Neural cell (in vitro differentiated cells): ENCODE measurements at regions not wholly inside any gene's neighbourhood (a gene's known extent, or its start where the extent isn't known, plus 50 kb on each side); places are given as distances from the start of the nearest gene placed in this dataset.

Experiments
- H2AFZ ChIP-seq: fragments of 200-600, 300-800 bp; sonication (generic), shearing (Covaris generic); 2 replicates; pipeline ENCODE4 v1.6.0; 2014; ENCODE audit warnings: low read depth, mild to moderate bottlenecking, antibody characterized with exemption, low read length, moderate library complexity
- H3F3A ChIP-seq: fragments of 200-600 bp; shearing (Covaris generic); 2 replicates; pipeline ENCODE4 v1.6.1; 2016; ENCODE audit warnings: mild to moderate bottlenecking, moderate library complexity, mixed read lengths, antibody characterized with exemption, low read length; ENCODE audit not compliant: insufficient read depth, poor library complexity, severe bottlenecking
- H3K27ac ChIP-seq: fragments of 200-600, 300-800 bp; sonication (generic), shearing (Covaris generic); 2 replicates; pipeline ENCODE4 v1.5.1; 2014; ENCODE audit warnings: mild to moderate bottlenecking, low read length, moderate library complexity
- H3K27me3 ChIP-seq: fragments of 300-800, 200-600 bp; sonication (generic), shearing (Covaris generic); 2 replicates; pipeline ENCODE4 v1.6.0; 2014; ENCODE audit warnings: mild to moderate bottlenecking, low read depth, low read length, moderate library complexity; ENCODE audit not compliant: insufficient read depth
- H3K36me3 ChIP-seq: fragments of 300-800, 200-600 bp; sonication (generic), shearing (Covaris generic); 2 replicates; pipeline ENCODE4 v1.5.1; 2014; ENCODE audit warnings: mild to moderate bottlenecking, antibody characterized with exemption, low read length, moderate library complexity; ENCODE audit not compliant: insufficient read depth
- H3K4me2 ChIP-seq: fragments of 300-800, 200-600 bp; sonication (generic), shearing (Covaris generic); 2 replicates; pipeline ENCODE4 v1.6.0; 2014; ENCODE audit warnings: mild to moderate bottlenecking, low read length
- H3K4me3 ChIP-seq: fragments of 300-800, 200-600 bp; sonication (generic), shearing (Covaris generic); 2 replicates; pipeline ENCODE4 v1.5.1; 2014; ENCODE audit warnings: mild to moderate bottlenecking, low read length, moderate library complexity
- H3K79me2 ChIP-seq: fragments of 200-600 bp; shearing (Covaris generic); replicated peaks from 2 replicates; pipeline ENCODE4 v1.6.0; 2014; ENCODE audit warnings: mild to moderate bottlenecking, low read length, moderate library complexity; ENCODE audit not compliant: insufficient read depth
- H3K9ac ChIP-seq: fragments of 300-800, 200-600 bp; sonication (generic), shearing (Covaris generic); 2 replicates; pipeline ENCODE4 v1.6.1; 2016; ENCODE audit warnings: mild to moderate bottlenecking, low read length, mixed read lengths
- H3K9me2 ChIP-seq: fragments of 200-600 bp; shearing (Covaris generic); 2 replicates; pipeline ENCODE4 v1.6.1; 2016; ENCODE audit warnings: mild to moderate bottlenecking, low read length, mixed read lengths; ENCODE audit not compliant: insufficient read depth
- H3K9me3 ChIP-seq: fragments of 200-600, 300-800 bp; sonication (generic), shearing (Covaris generic); 2 replicates; pipeline ENCODE4 v1.6.1; 2016; ENCODE audit warnings: mild to moderate bottlenecking, mixed run types, low read length, moderate library complexity, mixed read lengths
- H4K20me1 ChIP-seq: fragments of 200-600 bp; shearing (Covaris generic); 2 replicates; pipeline ENCODE4 v1.6.1; 2016; ENCODE audit warnings: mild to moderate bottlenecking, mixed run types; ENCODE audit not compliant: insufficient read depth
- EP300 ChIP-seq: fragments of 450-650 bp; conservative IDR thresholded peaks from 2 replicates; pipeline ENCODE4 v1.6.1; 2014; ENCODE audit warnings: antibody characterized with exemption, mild to moderate bottlenecking, moderate library complexity; ENCODE audit not compliant: poor library complexity, severe bottlenecking
- EZH2 ChIP-seq: fragments of 200-600, 300-800 bp; shearing (Covaris generic), sonication (generic); IDR thresholded peaks from 2 replicates; pipeline ENCODE4 v1.6.1; 2014; ENCODE audit warnings: antibody characterized with exemption, low read length, borderline replicate concordance, mild to moderate bottlenecking; ENCODE audit not compliant: insufficient read depth, poor library complexity, severe bottlenecking
- MXI1 ChIP-seq: fragments of 450-650 bp; conservative IDR thresholded peaks from 2 replicates; pipeline ENCODE4 v1.6.1; 2014; ENCODE audit warnings: antibody characterized with exemption, mild to moderate bottlenecking; ENCODE audit not compliant: poor library complexity, severe bottlenecking
- POLR2AphosphoS5 ChIP-seq: IDR thresholded peaks from 2 replicates; pipeline ENCODE4 v1.6.1; 2012
- RAD21 ChIP-seq: fragments of 450-650 bp; conservative IDR thresholded peaks from 2 replicates; pipeline ENCODE4 v1.6.1; 2014; ENCODE audit warnings: antibody characterized with exemption, mild to moderate bottlenecking, moderate library complexity
- SMC3 ChIP-seq: fragments of 450-650 bp; conservative IDR thresholded peaks from 2 replicates; pipeline ENCODE4 v1.6.1; 2014; ENCODE audit warnings: antibody characterized with exemption, mild to moderate bottlenecking, moderate library complexity; ENCODE audit not compliant: poor library complexity
- TAF1 ChIP-seq: IDR thresholded peaks from 2 replicates; pipeline ENCODE4 v1.6.1; 2012; ENCODE audit warnings: low read depth
- TF ChIP-seq, protein P1 (sequence below): fragments of 450-650 bp; IDR thresholded peaks from 2 replicates; pipeline ENCODE4 v1.5.1; 2014; ENCODE audit warnings: antibody characterized with exemption, mild to moderate bottlenecking, moderate library complexity; ENCODE audit not compliant: poor library complexity, severe bottlenecking
- TF ChIP-seq, protein P2 (sequence below): IDR thresholded peaks from 2 replicates; pipeline ENCODE4 v1.6.1; 2012; ENCODE audit warnings: borderline replicate concordance

DNA sequence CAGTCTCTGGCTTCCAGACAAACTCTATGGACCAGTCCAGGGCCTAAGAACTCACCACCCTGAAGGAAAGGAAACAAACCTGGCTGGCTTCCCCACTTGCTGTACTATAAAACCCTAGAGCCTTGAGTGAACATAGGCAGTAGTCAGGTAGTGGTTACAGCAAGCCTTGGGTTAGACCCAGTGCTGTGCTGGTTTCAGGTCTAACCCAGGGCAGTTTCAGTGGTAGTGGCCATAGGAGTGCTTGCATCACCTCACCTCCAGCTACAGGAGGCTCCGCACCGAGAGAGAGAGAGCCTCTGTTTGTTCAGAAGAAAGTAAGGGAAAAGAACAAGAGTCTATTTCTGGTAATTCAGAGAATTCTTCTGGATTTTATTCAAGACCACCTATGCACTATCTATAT lies 714.1 kb upstream of the CDH10 start:
- Histone ChIP-seq H3K9me3 (no peaks in the 10 kb centered on the region), H3K79me2 (no peaks in the 10 kb centered on the region), H3K4me2 (no peak overlapping the region), H3K4me3 (no peak overlapping the region), H3K27ac (no peak overlapping the region), H3F3A (no peaks in the 10 kb centered on the region), H3K9me2 (no peaks in the 10 kb centered on the region), H3K27me3 (no peaks in the 10 kb centered on the region), H2AFZ (no peak overlapping the region), H4K20me1 (no peaks in the 10 kb centered on the region), H3K36me3 (no peaks in the 10 kb centered on the region), H3K9ac (no peak overlapping the region)
- TF ChIP-seq SMC3 (no peak), MXI1 (no peak), POLR2AphosphoS5 (no peak), EP300 (no peak), EZH2 (no peak), TAF1 (no peak), RAD21 (no peak)
- TF ChIP-seq, protein P1, sequence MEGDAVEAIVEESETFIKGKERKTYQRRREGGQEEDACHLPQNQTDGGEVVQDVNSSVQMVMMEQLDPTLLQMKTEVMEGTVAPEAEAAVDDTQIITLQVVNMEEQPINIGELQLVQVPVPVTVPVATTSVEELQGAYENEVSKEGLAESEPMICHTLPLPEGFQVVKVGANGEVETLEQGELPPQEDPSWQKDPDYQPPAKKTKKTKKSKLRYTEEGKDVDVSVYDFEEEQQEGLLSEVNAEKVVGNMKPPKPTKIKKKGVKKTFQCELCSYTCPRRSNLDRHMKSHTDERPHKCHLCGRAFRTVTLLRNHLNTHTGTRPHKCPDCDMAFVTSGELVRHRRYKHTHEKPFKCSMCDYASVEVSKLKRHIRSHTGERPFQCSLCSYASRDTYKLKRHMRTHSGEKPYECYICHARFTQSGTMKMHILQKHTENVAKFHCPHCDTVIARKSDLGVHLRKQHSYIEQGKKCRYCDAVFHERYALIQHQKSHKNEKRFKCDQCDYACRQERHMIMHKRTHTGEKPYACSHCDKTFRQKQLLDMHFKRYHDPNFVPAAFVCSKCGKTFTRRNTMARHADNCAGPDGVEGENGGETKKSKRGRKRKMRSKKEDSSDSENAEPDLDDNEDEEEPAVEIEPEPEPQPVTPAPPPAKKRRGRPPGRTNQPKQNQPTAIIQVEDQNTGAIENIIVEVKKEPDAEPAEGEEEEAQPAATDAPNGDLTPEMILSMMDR: no peak
- TF ChIP-seq, protein P2, sequence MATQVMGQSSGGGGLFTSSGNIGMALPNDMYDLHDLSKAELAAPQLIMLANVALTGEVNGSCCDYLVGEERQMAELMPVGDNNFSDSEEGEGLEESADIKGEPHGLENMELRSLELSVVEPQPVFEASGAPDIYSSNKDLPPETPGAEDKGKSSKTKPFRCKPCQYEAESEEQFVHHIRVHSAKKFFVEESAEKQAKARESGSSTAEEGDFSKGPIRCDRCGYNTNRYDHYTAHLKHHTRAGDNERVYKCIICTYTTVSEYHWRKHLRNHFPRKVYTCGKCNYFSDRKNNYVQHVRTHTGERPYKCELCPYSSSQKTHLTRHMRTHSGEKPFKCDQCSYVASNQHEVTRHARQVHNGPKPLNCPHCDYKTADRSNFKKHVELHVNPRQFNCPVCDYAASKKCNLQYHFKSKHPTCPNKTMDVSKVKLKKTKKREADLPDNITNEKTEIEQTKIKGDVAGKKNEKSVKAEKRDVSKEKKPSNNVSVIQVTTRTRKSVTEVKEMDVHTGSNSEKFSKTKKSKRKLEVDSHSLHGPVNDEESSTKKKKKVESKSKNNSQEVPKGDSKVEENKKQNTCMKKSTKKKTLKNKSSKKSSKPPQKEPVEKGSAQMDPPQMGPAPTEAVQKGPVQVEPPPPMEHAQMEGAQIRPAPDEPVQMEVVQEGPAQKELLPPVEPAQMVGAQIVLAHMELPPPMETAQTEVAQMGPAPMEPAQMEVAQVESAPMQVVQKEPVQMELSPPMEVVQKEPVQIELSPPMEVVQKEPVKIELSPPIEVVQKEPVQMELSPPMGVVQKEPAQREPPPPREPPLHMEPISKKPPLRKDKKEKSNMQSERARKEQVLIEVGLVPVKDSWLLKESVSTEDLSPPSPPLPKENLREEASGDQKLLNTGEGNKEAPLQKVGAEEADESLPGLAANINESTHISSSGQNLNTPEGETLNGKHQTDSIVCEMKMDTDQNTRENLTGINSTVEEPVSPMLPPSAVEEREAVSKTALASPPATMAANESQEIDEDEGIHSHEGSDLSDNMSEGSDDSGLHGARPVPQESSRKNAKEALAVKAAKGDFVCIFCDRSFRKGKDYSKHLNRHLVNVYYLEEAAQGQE: no peak

DNA sequence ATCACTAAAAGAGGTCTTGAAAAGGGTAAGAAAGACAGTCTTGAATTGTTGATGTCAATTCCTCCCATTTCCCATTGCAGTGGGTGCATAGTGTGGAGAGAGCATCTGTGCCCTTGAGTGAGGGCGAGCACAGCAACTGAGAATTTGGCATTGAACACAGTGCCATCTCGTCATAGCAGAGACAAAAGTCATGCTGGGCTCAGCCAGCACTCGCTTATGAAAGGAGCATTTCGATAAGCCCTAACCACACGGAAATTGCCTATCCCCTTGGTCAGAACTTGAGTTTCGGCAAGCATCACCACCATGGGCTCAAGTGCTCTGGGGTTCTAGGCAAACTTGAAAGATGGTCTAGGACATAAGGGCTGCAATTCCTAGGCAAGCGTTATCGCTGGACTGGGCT lies 712.8 kb upstream of the CDH10 start:
- no peaks in the 10 kb centered on the region for H3K27me3 ChIP-seq
- H3K9ac ChIP-seq: no peak overlapping the region
- H3K27ac ChIP-seq: no peak overlapping the region
- no peaks in the 10 kb centered on the region for H3F3A ChIP-seq
- H3K4me3 ChIP-seq: no peak overlapping the region
- no peaks in the 10 kb centered on the region for H3K9me2 ChIP-seq
- TF ChIP-seq MXI1: no peak
- TF ChIP-seq RAD21: no peak
- TF ChIP-seq, protein P2: no peak
- TF ChIP-seq EP300: no peak
- TF ChIP-seq TAF1: no peak
- no peak for TF ChIP-seq SMC3
- no peak for TF ChIP-seq POLR2AphosphoS5
- no peak overlapping the region for H2AFZ ChIP-seq
- H3K36me3 ChIP-seq: no peaks in the 10 kb centered on the region
- H4K20me1 ChIP-seq: no peaks in the 10 kb centered on the region
- no peak overlapping the region for H3K4me2 ChIP-seq
- no peaks in the 10 kb centered on the region for H3K79me2 ChIP-seq
- no peaks in the 10 kb centered on the region for H3K9me3 ChIP-seq
